Endothelial cell of umbilical vein (primary cell): ENCODE measurements at regions not wholly inside any gene's neighbourhood (a gene's known extent, or its start where the extent isn't known, plus 50 kb on each side); places are given as distances from the start of the nearest gene placed in this dataset.

Experiments used
- BruUV-seq: library from RNA; stranded (reverse); fragments of 400-500 nt; replicated peaks from 2 replicates; lab custom pipeline; 2021; lab: Mats Ljungman, UMichigan
- CTCF ChIA-PET: fragments of 300-600, 350-600 bp; sonication (Branson Sonifier 250); formaldehyde crosslinking; loops from one replicate; lab custom pipeline; 2021; ENCODE audit warnings: antibody characterized with exemption, inconsistent platforms; lab: Charles Lee
- POLR2A ChIA-PET: fragments of 300-600, 350-600 bp; sonication (Branson Sonifier 250); formaldehyde crosslinking; loops from one replicate; lab custom pipeline; 2021; ENCODE audit warnings: antibody characterized with exemption, inconsistent platforms; lab: Charles Lee
- DNase-seq: peaks from one replicate; pipeline ENCODE4 v3.0.0-alpha.2; 2011; ENCODE audit warnings: low read depth, low spot score
- FAIRE-seq: peaks from 2 replicates; lab custom pipeline; 2011; peaks lifted over from hg19 to GRCh38; lab: Jason Lieb, UNC
- H2AFZ ChIP-seq: 2 replicates; pipeline ENCODE4 v1.6.0; 2012; ENCODE audit warnings: low read depth, low read length, control low read depth, inconsistent platforms
- H3K27ac ChIP-seq: 2 replicates; pipeline ENCODE4 v1.5.1; 2011; ENCODE audit warnings: low read depth, mild to moderate bottlenecking, control low read depth, low read length, moderate library complexity; ENCODE audit not compliant: insufficient read depth
- H3K27me3 ChIP-seq, 2 experiments: 2 replicates each; pipeline versions ENCODE4 v1.6.0 to v1.6.1; 2011; ENCODE audit warnings: low read length in 2 of 2, mixed read lengths in 1 of 2; ENCODE audit not compliant: control insufficient read depth in 2 of 2, insufficient read depth in 2 of 2
- H3K36me3 ChIP-seq, 2 experiments: 2 replicates in 1 of 2; 3 replicates in 1 of 2; pipeline ENCODE4 v1.5.1; 2011; ENCODE audit warnings: low read length in 2 of 2, mild to moderate bottlenecking in 1 of 2, moderate library complexity in 1 of 2; ENCODE audit not compliant: control insufficient read depth in 2 of 2, insufficient read depth in 2 of 2; ENCODE audit errors: extremely low read depth in 1 of 2
- H3K4me1 ChIP-seq: 3 replicates; pipeline ENCODE4 v1.5.1; 2011; ENCODE audit warnings: mild to moderate bottlenecking, low read length; ENCODE audit not compliant: control insufficient read depth, insufficient read depth; ENCODE audit errors: extremely low read depth
- H3K4me2 ChIP-seq: 2 replicates; pipeline ENCODE4 v1.6.1; 2011; ENCODE audit warnings: low read length, control low read depth, mixed read lengths; ENCODE audit not compliant: insufficient read depth
- H3K4me3 ChIP-seq, 3 experiments: fragments of 200-600 bp in 1 of 3; sonication (generic), shearing (Covaris generic) in 1 of 3; replicated peaks in 1 of 3; 2 replicates each; pipeline ENCODE4 v1.5.1; 2011 to 2016; ENCODE audit warnings: control low read depth in 3 of 3, low read length in 3 of 3, mild to moderate bottlenecking in 2 of 3, inconsistent platforms in 1 of 3, low read depth in 1 of 3, moderate library complexity in 1 of 3; ENCODE audit not compliant: insufficient read depth in 1 of 3
- H3K79me2 ChIP-seq: 2 replicates; pipeline ENCODE4 v1.6.0; 2012; ENCODE audit warnings: low read length, inconsistent platforms; ENCODE audit not compliant: control insufficient read depth, insufficient read depth
- H3K9ac ChIP-seq: replicated peaks from 2 replicates; pipeline ENCODE3; 2011; ENCODE audit warnings: low read length, control low read depth; ENCODE audit not compliant: insufficient read depth; ENCODE audit errors: extremely low read depth
- H3K9me1 ChIP-seq: replicated peaks from 3 replicates; pipeline ENCODE4 v1.6.0; 2011; ENCODE audit warnings: mild to moderate bottlenecking, low read length; ENCODE audit not compliant: control insufficient read depth, insufficient read depth; ENCODE audit errors: extremely low read depth
- H3K9me3 ChIP-seq: replicated peaks from 2 replicates; pipeline ENCODE4 v1.5.1; 2012; ENCODE audit warnings: low read length, inconsistent platforms; ENCODE audit not compliant: control insufficient read depth, insufficient read depth
- H4K20me1 ChIP-seq: replicated peaks from 2 replicates; pipeline ENCODE3; 2011; ENCODE audit warnings: mild to moderate bottlenecking, low read length; ENCODE audit not compliant: control insufficient read depth, insufficient read depth; ENCODE audit errors: extremely low read depth
- EZH2 ChIP-seq: IDR thresholded peaks from 2 replicates; pipeline ENCODE4 v1.6.1; 2012; ENCODE audit warnings: borderline replicate concordance, low read depth, mild to moderate bottlenecking, moderate library complexity, low read length, inconsistent platforms; ENCODE audit not compliant: severe bottlenecking
- FOS ChIP-seq: IDR thresholded peaks from 2 replicates; pipeline ENCODE4 v1.6.1; 2011; ENCODE audit warnings: mild to moderate bottlenecking, low read length, moderate library complexity, borderline replicate concordance; ENCODE audit not compliant: insufficient read depth
- GATA2 ChIP-seq: IDR thresholded peaks from 2 replicates; pipeline ENCODE4 v1.7.0; 2011; ENCODE audit warnings: low read depth, mild to moderate bottlenecking, moderate library complexity, mixed read lengths, low read length; ENCODE audit not compliant: insufficient read length, insufficient read depth
- JUN ChIP-seq: IDR thresholded peaks from 2 replicates; pipeline ENCODE4 v1.6.1; 2011; ENCODE audit warnings: borderline replicate concordance, low read depth; ENCODE audit not compliant: insufficient read length, insufficient read depth
- MYC ChIP-seq: IDR thresholded peaks from one replicate; pipeline ENCODE4 v1.6.1; 2011; ENCODE audit warnings: mild to moderate bottlenecking, low read depth, low read length
- POLR2A ChIP-seq: IDR thresholded peaks from 2 replicates; pipeline ENCODE4 v1.6.1; 2012; ENCODE audit warnings: low read depth, mild to moderate bottlenecking, control low read depth, low read length
- POLR2AphosphoS5 ChIP-seq: IDR thresholded peaks from 2 replicates; pipeline ENCODE4 v1.6.1; 2012; ENCODE audit warnings: low read depth, mild to moderate bottlenecking, control low read depth, low read length, moderate library complexity; ENCODE audit not compliant: insufficient read depth
- dilution Hi-C: fragments of 300-500 bp; cut with MboI; formaldehyde crosslinking; loops from one replicate; pipeline ENCODE4 v1.15.0; 2019; ENCODE audit warnings: low sequenced_read_pairs; ENCODE audit not compliant: extremely low pct_ligation_motif_present
- intact Hi-C: fragments of 100-400 bp; cut with micrococcal nuclease; formaldehyde crosslinking; loops from one replicate; pipeline ENCODE4 v1.10.0; 2022
- TF ChIP-seq, protein P1 (sequence below): IDR thresholded peaks from 2 replicates; pipeline ENCODE4 v1.6.1; 2011; ENCODE audit not compliant: insufficient read depth, insufficient read length
- TF ChIP-seq, protein P2 (sequence below), 2 donors: IDR thresholded peaks; 1 replicate in 1 of 2; 2 replicates in 1 of 2; pipeline ENCODE4 v1.5.1; 2011; ENCODE audit warnings: low read length in 2 of 2, mild to moderate bottlenecking in 2 of 2, moderate library complexity in 2 of 2, control low read depth in 1 of 2, inconsistent platforms in 1 of 2, low read depth in 1 of 2; ENCODE audit not compliant: insufficient read depth in 1 of 2; ENCODE audit errors: extremely low read depth in 1 of 2

DNA sequence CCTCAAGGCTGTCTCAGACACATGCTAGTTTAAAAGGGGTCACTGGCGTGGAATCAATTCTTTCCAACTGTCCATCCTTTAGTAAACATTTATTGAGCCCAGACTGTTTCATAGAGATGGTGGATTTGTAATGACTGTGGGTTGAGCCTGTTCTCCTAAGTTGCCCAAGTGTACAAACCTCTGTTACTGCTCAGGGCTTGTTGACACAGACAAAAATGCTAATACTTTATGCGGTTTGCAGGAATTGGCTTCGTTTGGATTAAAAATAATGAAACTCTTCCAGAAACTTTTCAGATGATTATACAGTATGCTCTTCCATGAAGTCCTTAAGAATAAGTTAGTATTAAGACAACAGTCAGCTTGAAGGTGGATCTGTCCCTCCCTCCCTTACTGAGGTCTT lies 83.6 kb upstream of the MGAT5 start:
- Histone ChIP-seq H3K79me2 (peaks cover 15% of the 10 kb centered on the region), H3K4me3 (no peak overlapping the region), H3K9ac (no peak overlapping the region), H3K9me3 (no peaks in the 10 kb centered on the region), H3K9me1 (no peaks in the 10 kb centered on the region), H2AFZ (no peak overlapping the region), H4K20me1 (no peaks in the 10 kb centered on the region), H3K27ac (no peak overlapping the region), H3K4me1 (peaks cover 6% of the 10 kb centered on the region), H3K27me3 (no peaks in the 10 kb centered on the region), H3K4me2 (no peak overlapping the region), H3K36me3 (no peaks in the 10 kb centered on the region)
- ChIA-PET CTCF (no interaction called here), POLR2A (no interaction called here)
- TF ChIP-seq EZH2 (no peak), GATA2 (no peak), MYC (no peak)
- TF ChIP-seq, protein P1, sequence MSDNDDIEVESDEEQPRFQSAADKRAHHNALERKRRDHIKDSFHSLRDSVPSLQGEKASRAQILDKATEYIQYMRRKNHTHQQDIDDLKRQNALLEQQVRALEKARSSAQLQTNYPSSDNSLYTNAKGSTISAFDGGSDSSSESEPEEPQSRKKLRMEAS: no peak
- BruUV-seq: no TSS peak
- dilution Hi-C loops: no loop called here
- DNase-seq (no peak), FAIRE-seq (peak; percentile 12)
- intact Hi-C loops: no loop called here

DNA sequence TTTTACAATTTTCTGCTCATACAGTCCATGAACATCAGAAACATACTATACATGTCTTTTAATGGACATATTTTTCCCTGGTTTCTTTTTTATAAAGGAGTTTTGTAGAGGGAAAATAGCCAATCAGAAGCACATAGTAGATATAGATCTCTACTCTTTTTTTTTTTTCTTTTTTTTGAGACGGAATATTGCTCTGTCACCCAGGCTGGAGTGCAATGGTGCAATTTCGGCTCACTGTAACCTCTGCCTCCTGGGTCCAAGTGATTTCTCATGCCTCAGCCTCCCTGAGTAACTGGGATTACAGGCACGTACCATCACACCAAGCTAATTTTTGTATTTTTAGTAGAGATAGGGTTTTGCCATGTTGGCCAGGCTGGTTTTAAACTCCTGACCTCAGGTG lies 83.2 kb upstream of the MGAT5 start:
- H3K9me1 ChIP-seq: no peaks in the 10 kb centered on the region
- no peak overlapping the region for H3K27ac ChIP-seq
- DNase-seq (no peak), FAIRE-seq (no peak)
- H2AFZ ChIP-seq: no peak overlapping the region
- dilution Hi-C loops (no loop called here), intact Hi-C loops (no loop called here)
- H3K9me3 ChIP-seq: no peaks in the 10 kb centered on the region
- peaks cover 10% of the 10 kb centered on the region for H3K4me1 ChIP-seq
- POLR2A ChIA-PET: no interaction called here
- H3K36me3 ChIP-seq: no peaks in the 10 kb centered on the region
- no peak overlapping the region for H3K4me3 ChIP-seq
- CTCF ChIA-PET: no interaction called here
- no peaks in the 10 kb centered on the region for H4K20me1 ChIP-seq
- TF ChIP-seq JUN (no peak), FOS (no peak), POLR2AphosphoS5 (no peak), EZH2 (no peak), GATA2 (no peak), POLR2A (no peak), MYC (no peak)
- TF ChIP-seq, protein P1: no peak
- TF ChIP-seq, protein P2, sequence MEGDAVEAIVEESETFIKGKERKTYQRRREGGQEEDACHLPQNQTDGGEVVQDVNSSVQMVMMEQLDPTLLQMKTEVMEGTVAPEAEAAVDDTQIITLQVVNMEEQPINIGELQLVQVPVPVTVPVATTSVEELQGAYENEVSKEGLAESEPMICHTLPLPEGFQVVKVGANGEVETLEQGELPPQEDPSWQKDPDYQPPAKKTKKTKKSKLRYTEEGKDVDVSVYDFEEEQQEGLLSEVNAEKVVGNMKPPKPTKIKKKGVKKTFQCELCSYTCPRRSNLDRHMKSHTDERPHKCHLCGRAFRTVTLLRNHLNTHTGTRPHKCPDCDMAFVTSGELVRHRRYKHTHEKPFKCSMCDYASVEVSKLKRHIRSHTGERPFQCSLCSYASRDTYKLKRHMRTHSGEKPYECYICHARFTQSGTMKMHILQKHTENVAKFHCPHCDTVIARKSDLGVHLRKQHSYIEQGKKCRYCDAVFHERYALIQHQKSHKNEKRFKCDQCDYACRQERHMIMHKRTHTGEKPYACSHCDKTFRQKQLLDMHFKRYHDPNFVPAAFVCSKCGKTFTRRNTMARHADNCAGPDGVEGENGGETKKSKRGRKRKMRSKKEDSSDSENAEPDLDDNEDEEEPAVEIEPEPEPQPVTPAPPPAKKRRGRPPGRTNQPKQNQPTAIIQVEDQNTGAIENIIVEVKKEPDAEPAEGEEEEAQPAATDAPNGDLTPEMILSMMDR (IDR thresholded peaks at IDR 0.05; ENCODE audit: extremely low read depth in 1 of 2, insufficient read depth in 1 of 2, low read depth in 1 of 2, low read length in 2 of 2): no peak
- BruUV-seq: no TSS peak
- no peak overlapping the region for H3K4me2 ChIP-seq
- H3K9ac ChIP-seq: no peak overlapping the region
- peaks cover 16% of the 10 kb centered on the region for H3K79me2 ChIP-seq
- no peaks in the 10 kb centered on the region for H3K27me3 ChIP-seq
